Right forelimb (tissue), 1 donor: ENCODE measurements at regions not wholly inside any gene's neighbourhood (a gene's known extent, or its start where the extent isn't known, plus 50 kb on each side); places are given as distances from the start of the nearest gene placed in this dataset.
"Not testable (repeated sequence)": the region's sequence is repeated elsewhere in the genome, so short reads cannot be mapped to it uniquely, and the experiment has no call there.

Experiments used
- DNase-seq: peaks from one replicate; pipeline ENCODE4 v3.0.0-alpha.2; 2018

- DNase-seq = not testable (repeated sequence)
Observed at GRCh38 chr22:23437107-23437395, 143.0 kb downstream of the IGLL1 start.

- not testable (repeated sequence) for DNase-seq
Observed at GRCh38 chr22:23436354-23437106, 143.6 kb downstream of the IGLL1 start.

- not testable (repeated sequence) for DNase-seq
Observed at GRCh38 chr22:23435186-23435585, 144.9 kb downstream of the IGLL1 start.

- DNase-seq = not testable (repeated sequence)
Observed at GRCh38 chr22:23434198-23434830, 145.8 kb downstream of the IGLL1 start.

GRCh38 chr22:23433127-23434005 lies 146.7 kb downstream of the IGLL1 start:
- DNase-seq = not testable (repeated sequence)

GRCh38 chr22:23432719-23433118 lies 147.4 kb downstream of the IGLL1 start:
- DNase-seq = not testable (repeated sequence)

GRCh38 chr22:23431337-23432072 lies 148.6 kb downstream of the IGLL1 start:
- DNase-seq = no peak

- not testable (repeated sequence) for DNase-seq
Observed at GRCh38 chr22:23424551-23425068, 155.5 kb downstream of the IGLL1 start.

- no peak for DNase-seq
Observed at GRCh38 chr22:23424031-23424430, 156.1 kb downstream of the IGLL1 start.

GRCh38 chr22:23422281-23422680 lies 157.8 kb downstream of the IGLL1 start:
- DNase-seq = not testable (repeated sequence)

- DNase-seq = not testable (repeated sequence)
Observed at GRCh38 chr22:23421300-23421699, 158.8 kb downstream of the IGLL1 start.

- DNase-seq = no peak
Observed at GRCh38 chr22:23419931-23420330, 160.2 kb downstream of the IGLL1 start.

GRCh38 chr22:23419171-23419570 lies 160.9 kb downstream of the IGLL1 start:
- DNase-seq = no peak

- DNase-seq = no peak
Observed at GRCh38 chr22:23418159-23418788, 161.8 kb downstream of the IGLL1 start.

GRCh38 chr22:23417327-23417726 lies 162.8 kb downstream of the IGLL1 start:
- DNase-seq = not testable (repeated sequence)

- DNase-seq = not testable (repeated sequence)
Observed at GRCh38 chr22:23416169-23416690, 163.9 kb downstream of the IGLL1 start.

GRCh38 chr22:23415490-23415851 lies 164.6 kb downstream of the IGLL1 start:
- DNase-seq = no peak

- DNase-seq = no peak
Observed at GRCh38 chr22:23414727-23415489, 165.2 kb downstream of the IGLL1 start.

GRCh38 chr22:23411739-23412138 lies 168.4 kb downstream of the IGLL1 start:
- no peak for DNase-seq

GRCh38 chr22:23410411-23410810 lies 169.7 kb downstream of the IGLL1 start:
- no peak for DNase-seq

- no peak for DNase-seq
Observed at GRCh38 chr22:23409976-23410375, 170.1 kb downstream of the IGLL1 start.
